DMS53 (cell line): ENCODE measurements at regions not wholly inside any gene's neighbourhood (a gene's known extent, or its start where the extent isn't known, plus 50 kb on each side); places are given as distances from the start of the nearest gene placed in this dataset.
"Not testable (repeated sequence)": the region's sequence is repeated elsewhere in the genome, so short reads cannot be mapped to it uniquely, and the experiment has no call there.

Source experiments
- DNase-seq: peaks from one replicate; lab custom pipeline; 2025; lab: John Stamatoyannopoulos, UW

GRCh38 chr10:38362514-38362913 is 268.4 kb downstream of the ZNF37A start:
- not testable (repeated sequence) for DNase-seq

- not testable (repeated sequence) for DNase-seq
Observed at GRCh38 chr10:38364073-38364472, 269.9 kb downstream of the ZNF37A start.

GRCh38 chr10:38365917-38366316 is 271.8 kb downstream of the ZNF37A start:
- peak; percentile 63 for DNase-seq

GRCh38 chr10:38383800-38384199 is 289.7 kb downstream of the ZNF37A start:
- DNase-seq: not testable (repeated sequence)

- DNase-seq: not testable (repeated sequence)
Observed at GRCh38 chr10:38386869-38387268, 292.7 kb downstream of the ZNF37A start.

GRCh38 chr10:38390725-38391124 is 296.6 kb downstream of the ZNF37A start:
- peak; percentile 56 for DNase-seq

- DNase-seq: not testable (repeated sequence)
Observed at GRCh38 chr10:38395465-38395864, 301.3 kb downstream of the ZNF37A start.

GRCh38 chr10:38396178-38396954 is 302.2 kb downstream of the ZNF37A start:
- DNase-seq: not testable (repeated sequence)

GRCh38 chr10:38401565-38401964 is 307.4 kb downstream of the ZNF37A start:
- peak; percentile 7 for DNase-seq

- peak; percentile 98 for DNase-seq
Observed at GRCh38 chr10:38402442-38403346, 308.6 kb downstream of the ZNF37A start.

- not testable (repeated sequence) for DNase-seq
Observed at GRCh38 chr10:38403347-38404117, 309.4 kb downstream of the ZNF37A start.

GRCh38 chr10:38423634-38424033 is 329.5 kb downstream of the ZNF37A start:
- not testable (repeated sequence) for DNase-seq

- DNase-seq: not testable (repeated sequence)
Observed at GRCh38 chr10:38430242-38430641, 336.1 kb downstream of the ZNF37A start.

GRCh38 chr10:38437359-38437758 is 343.2 kb downstream of the ZNF37A start:
- DNase-seq: not testable (repeated sequence)

- DNase-seq: not testable (repeated sequence)
Observed at GRCh38 chr10:38448614-38449355, 354.6 kb downstream of the ZNF37A start.

- DNase-seq: not testable (repeated sequence)
Observed at GRCh38 chr10:38449618-38450017, 355.5 kb downstream of the ZNF37A start.

- not testable (repeated sequence) for DNase-seq
Observed at GRCh38 chr10:38450372-38451057, 356.4 kb downstream of the ZNF37A start.

- DNase-seq: not testable (repeated sequence)
Observed at GRCh38 chr10:38451306-38451967, 357.3 kb downstream of the ZNF37A start.
